ENCODE measurements at regions not wholly inside any gene's neighbourhood (a gene's known extent, or its start where the extent isn't known, plus 50 kb on each side); places are given as distances from the start of the nearest gene placed in this dataset.
"Not testable (repeated sequence)": the region's sequence is repeated elsewhere in the genome, so short reads cannot be mapped to it uniquely, and the experiment has no call there.

DNA sequence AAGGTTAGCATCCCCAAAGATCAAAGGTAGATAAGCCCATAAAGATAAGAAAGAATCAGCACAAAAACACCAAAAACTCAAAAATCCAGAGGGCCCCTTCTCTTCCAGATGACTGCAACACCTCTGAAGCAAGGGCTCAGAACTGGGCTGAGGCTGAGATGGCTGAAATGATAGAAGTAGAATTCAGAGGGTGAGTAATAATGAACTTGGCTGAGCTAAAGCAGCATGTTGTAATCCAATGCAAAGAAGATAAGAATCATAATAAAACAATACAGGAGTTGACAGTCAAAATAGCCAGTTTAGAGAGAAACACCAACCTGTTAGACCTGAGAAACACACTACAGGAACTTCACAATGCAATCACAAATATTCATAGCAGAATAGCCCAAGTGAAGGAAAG, 406.9 kb upstream of the CXADR start:
- intact Hi-C loops (cut with DNase I): no loop called here
- no peak for DNase-seq

- no peak for DNase-seq
- intact Hi-C loops (cut with DNase I): no loop called here
Measured at GRCh38 chr21:17114045-17114444, 398.8 kb upstream of the CXADR start.

GRCh38 chr21:17118638-17119384, 394.0 kb upstream of the CXADR start:
- DNase-seq: no peak
- intact Hi-C loops (cut with DNase I): no loop called here

DNA sequence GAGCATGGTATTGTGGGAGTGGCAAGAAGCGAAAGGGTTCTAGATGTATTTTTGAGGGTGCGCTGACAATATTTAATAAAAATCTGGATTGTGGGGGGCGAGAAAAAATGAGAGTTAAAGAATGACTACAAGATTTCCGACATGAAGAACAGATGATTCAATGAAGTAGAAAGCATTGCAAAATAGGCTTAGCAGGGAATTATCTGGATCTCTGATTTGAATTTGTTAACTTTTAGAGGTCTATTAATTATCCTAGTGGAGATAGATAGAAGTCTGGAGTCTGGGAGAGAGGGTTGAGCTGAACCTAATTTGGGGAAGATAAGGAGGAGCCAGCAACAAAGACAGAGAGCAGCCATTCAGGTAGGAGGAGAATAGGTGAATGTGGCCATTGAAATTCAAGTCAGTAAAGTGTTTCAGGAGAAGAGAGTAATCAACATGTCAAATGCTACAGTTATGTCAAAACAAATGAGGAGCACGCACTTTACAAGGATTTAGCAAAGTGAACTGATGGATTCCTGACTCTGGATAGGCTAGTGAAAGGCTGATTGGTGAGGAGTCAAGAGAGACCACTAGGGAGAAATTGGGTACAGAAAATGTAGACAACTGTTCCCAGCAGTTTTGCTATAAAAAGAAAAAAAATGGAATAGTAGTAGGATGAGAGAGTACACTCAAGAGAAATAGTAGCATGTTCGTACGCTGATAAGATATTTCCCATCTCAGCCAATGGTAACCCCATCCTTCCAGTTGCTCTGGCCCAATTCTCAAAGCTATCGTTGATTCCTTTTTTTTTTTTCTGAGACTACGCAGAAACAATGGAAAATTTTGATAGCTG, 393.2 kb upstream of the CXADR start:
- DNase-seq: no peak
- intact Hi-C loops (cut with DNase I): no loop called here

DNA sequence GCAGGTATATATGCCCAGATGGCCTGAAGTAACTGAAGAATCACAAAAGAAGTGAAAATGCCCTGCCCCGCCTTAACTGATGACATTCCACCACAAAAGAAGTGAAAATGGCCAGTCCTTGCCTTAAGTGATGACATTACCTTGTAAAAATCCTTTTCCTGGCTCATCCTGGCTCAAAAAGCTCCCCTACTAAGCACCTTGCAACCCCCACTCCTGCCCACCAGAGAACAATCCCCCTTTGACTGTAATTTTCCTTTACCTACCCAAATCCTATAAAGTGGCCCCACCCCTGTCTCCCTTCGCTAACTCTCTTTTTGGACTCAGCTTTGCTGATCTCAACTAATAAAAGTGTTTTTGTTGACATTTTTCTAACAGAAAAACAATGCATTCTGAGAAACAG, 385.4 kb upstream of the CXADR start:
- intact Hi-C loops (cut with DNase I); DNase-seq: not testable (repeated sequence)

GRCh38 chr21:17128132-17128531, 384.7 kb upstream of the CXADR start:
- intact Hi-C loops (cut with DNase I): no loop called here
- no peak for DNase-seq

GRCh38 chr21:17139159-17139558, 373.7 kb upstream of the CXADR start:
- intact Hi-C loops (cut with DNase I); DNase-seq: not testable (repeated sequence)

DNA sequence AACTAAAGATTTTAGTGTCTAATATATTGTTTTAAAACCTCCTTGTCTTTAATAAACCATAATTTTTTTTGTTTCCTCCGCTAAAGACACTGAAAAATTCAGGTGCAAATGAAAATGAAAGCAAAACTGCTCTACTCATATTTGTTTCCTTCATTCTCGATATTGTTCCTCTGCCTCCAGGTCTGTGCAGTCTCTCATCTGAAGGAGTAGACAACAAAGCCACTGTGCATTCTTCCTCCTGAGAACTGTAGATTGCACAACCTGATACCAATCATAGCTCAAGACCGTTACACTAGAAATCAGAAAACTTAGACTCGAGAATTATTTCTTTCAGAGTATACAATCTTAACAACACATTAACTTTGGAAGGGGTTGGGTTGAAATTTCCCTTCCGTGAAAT, 373.1 kb upstream of the CXADR start:
- DNase-seq: no peak
- intact Hi-C loops (cut with DNase I): no loop called here

DNA sequence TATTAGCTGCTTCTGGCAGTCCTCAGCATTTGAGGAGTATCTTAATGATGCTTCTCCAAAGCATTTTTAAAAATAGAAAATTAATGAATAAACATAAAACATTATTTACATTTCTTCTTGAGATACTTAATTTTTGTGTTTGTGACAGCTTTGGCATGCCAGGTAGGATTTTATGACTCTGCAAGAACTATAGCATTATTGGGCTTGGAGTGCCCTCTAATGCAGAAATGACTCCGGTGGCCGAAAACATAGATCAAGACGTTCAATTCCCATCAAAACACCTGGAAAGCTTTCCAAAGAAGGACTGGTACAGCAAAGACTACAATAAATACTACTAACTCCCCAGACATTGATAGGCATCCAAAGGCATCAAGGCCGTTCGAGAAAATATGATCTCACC, 366.4 kb upstream of the CXADR start:
- no peak for DNase-seq
- intact Hi-C loops (cut with DNase I): no loop called here

- intact Hi-C loops (cut with DNase I): no loop called here
- DNase-seq: no peak
Measured at GRCh38 chr21:17159697-17160096, 353.1 kb upstream of the CXADR start.

- DNase-seq: no peak
- intact Hi-C loops (cut with DNase I): no loop called here
Measured at GRCh38 chr21:17185674-17186073, 327.2 kb upstream of the CXADR start.

DNA sequence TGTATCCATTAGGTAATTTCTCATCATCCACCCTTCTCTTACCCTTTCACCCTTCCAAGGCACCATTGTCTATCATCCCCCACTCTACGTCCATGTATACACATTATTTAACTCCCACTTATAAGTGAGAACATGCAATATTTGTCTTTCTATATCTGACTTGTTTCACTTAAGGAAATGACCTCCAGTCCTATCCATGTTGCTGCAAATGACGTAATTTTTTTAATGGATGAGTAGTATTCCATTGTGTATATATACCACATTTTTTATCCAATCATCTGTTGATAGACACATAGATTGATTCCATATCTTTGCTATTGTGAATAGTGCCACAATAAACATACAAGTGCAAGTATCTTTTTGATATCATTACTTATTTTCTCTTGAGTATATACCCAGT, 322.9 kb upstream of the CXADR start:
- intact Hi-C loops (cut with DNase I): no loop called here
- DNase-seq: no peak

GRCh38 chr21:17191346-17191993, 321.4 kb upstream of the CXADR start:
- intact Hi-C loops (cut with DNase I): no loop called here
- peak in 1 of 10 donors; percentile 63 for DNase-seq

DNA sequence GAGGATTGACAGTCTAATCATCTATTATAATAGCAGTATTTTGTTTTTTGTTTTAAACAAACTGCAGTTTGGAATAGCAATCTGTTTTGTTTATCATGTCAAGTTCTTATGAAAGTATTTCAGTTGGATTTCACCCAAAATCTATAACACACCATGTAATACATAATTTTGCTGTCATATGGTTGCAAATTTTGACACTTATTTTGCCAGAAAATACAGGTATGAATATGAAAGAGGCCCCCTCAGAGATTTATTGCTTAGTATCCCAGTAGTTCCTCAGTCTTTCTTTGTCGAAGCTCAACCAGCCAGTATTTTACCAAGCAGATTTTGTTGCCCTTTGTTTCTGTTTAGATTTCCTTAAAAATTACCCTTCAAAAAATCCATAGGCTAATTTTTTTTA, 317.5 kb upstream of the CXADR start:
- intact Hi-C loops (cut with DNase I): no loop called here
- no peak for DNase-seq

DNA sequence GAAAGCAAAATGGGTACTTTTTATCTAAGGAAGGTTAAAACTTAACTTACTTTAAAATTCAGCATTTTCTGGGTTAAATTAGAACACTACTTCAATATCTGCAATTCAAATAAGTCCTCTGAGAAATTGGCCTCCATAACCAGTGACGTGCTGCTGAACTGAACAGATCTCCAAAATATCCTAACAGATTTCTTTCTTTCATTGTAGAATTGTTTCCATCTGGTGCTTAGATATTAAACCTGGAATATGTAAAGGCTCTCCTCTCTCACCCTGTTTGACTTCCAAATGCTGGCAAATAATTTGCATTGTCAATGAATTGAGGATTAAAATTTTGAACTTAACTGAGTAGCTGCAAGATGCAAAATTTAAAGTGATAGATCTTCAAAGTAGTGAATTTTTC, 316.9 kb upstream of the CXADR start:
- no peak for DNase-seq
- intact Hi-C loops (cut with DNase I): no loop called here

DNA sequence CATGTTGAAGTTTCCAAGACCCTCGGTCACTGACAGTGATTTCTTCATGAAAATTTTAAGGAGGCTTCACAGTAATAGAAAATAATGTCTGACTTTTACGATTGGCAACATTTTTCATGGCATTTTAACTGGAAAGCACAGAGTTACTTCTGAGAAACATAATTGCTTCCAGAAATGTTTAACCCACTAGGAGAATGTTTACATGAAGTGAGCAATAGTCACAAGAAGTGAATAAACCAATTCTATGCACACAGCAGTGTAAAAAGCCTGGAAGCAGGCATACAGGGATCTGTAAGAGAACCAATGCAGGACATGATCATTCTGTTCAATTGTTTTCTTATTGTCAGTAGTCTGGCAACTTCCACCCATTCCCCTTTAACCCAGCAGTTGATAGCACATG, 316.2 kb upstream of the CXADR start:
- intact Hi-C loops (cut with DNase I): no loop called here

DNA sequence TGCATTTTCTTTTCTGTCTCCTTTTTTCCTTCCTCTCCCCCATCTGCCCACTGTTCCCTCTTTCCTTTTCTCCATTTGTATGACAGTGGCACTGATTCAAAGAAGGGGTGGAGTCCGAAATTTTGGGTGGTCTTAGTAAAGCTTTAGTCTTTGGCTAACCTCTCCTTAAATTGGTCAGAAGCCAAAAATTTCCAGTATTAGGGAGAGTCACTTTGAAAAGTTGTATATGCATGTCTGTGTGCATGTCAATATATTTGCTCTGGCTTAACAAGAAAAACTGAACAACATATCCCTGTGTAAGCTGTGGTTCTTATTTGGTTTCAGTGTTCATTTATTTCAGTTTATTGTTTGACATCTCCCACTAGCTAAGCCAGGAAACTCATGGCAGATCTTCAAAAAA, 314.8 kb upstream of the CXADR start:
- no peak for DNase-seq
- intact Hi-C loops (cut with DNase I): no loop called here

More for the DNA sequence above, 316.2 kb upstream of the CXADR start:
- DNase-seq: no peak

GRCh38 chr21:17200250-17200649, 312.6 kb upstream of the CXADR start:
- no peak for DNase-seq
- intact Hi-C loops (cut with DNase I): no loop called here

- no peak for DNase-seq
- intact Hi-C loops (cut with DNase I): no loop called here
Measured at GRCh38 chr21:17201741-17202260, 311.0 kb upstream of the CXADR start.

DNA sequence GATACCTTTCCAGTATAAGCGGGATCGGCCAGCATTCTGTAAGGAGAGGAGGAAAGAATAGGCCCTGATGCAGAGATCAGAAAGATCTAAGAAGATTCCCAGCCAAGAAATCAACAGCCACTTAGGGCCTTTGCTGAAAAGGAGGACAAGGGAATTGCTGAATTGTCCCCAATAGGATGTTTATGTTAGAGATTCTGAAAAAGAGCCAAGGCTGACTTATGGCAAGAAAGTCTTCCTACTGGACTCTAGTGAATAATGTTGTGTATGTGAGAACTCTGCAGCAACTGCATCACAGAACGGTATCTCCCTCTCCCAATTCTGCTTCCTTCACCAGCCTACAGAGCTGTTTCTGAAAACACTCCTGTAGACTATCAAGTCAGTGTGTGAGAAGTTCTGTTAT, 298.0 kb upstream of the CXADR start:
- no peak for DNase-seq
- intact Hi-C loops (cut with DNase I): no loop called here

DNA sequence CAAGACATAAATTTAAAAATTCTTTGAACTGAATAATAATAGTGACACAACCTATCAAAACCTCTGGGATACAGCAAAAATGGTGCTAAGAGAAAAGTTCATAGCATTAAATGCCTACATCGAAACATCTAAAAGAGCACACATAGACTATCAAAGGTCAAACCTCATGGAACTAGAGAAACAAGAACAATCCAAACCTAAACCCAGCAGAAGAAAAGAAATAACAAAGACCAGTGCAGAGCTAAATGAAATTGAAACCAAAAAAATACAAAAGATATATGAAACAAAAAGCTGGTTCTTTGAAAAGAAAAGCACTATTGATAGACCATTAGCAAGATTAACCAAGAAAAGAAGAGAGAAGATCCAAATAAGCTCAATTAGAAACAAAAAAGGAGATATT, 293.8 kb upstream of the CXADR start:
- DNase-seq; intact Hi-C loops (cut with DNase I): not testable (repeated sequence)

All from posterior cingulate gyrus (tissue), 11 donors.